ENCODE measurements at regions not wholly inside any gene's neighbourhood (a gene's known extent, or its start where the extent isn't known, plus 50 kb on each side); places are given as distances from the start of the nearest gene placed in this dataset.

GRCh38 chr6:23319582-23319981 lies 750.2 kb downstream of the HDGFL1 start:
- TF ChIP-seq EZH2 (IDR thresholded peaks at IDR 0.05) (no peak), POLR2AphosphoS5 (IDR thresholded peaks at IDR 0.05; ENCODE audit: borderline replicate concordance, low read depth, low read length) (no peak)
